Glomerular visceral epithelial cell (primary cell): ENCODE measurements at regions not wholly inside any gene's neighbourhood (a gene's known extent, or its start where the extent isn't known, plus 50 kb on each side); places are given as distances from the start of the nearest gene placed in this dataset.

Source experiments
- DNase-seq: peaks from one replicate; pipeline ENCODE4 v3.0.0-alpha.2; 2016; ENCODE audit errors: extremely low spot score

GRCh38 chr16:35732046-35732810, 2272.8 kb downstream of the TP53TG3F start:
- DNase-seq = no peak

- no peak for DNase-seq
Measured at GRCh38 chr16:35733278-35733965, 2274.0 kb downstream of the TP53TG3F start.

- no peak for DNase-seq
Measured at GRCh38 chr16:35733971-35734702, 2274.7 kb downstream of the TP53TG3F start.

- DNase-seq = no peak
Measured at GRCh38 chr16:35734728-35735402, 2275.5 kb downstream of the TP53TG3F start.

GRCh38 chr16:35735403-35736251, 2276.2 kb downstream of the TP53TG3F start:
- no peak for DNase-seq

GRCh38 chr16:35736546-35736945, 2277.1 kb downstream of the TP53TG3F start:
- DNase-seq = no peak

- no peak for DNase-seq
Measured at GRCh38 chr16:35737076-35737475, 2277.7 kb downstream of the TP53TG3F start.

- no peak for DNase-seq
Measured at GRCh38 chr16:35741546-35741945, 2282.1 kb downstream of the TP53TG3F start.

- no peak for DNase-seq
Measured at GRCh38 chr16:35743101-35743692, 2283.8 kb downstream of the TP53TG3F start.

GRCh38 chr16:35744084-35744483, 2284.7 kb downstream of the TP53TG3F start:
- no peak for DNase-seq

GRCh38 chr16:35744726-35745125, 2285.3 kb downstream of the TP53TG3F start:
- DNase-seq = peak; percentile 3

- DNase-seq = no peak
Measured at GRCh38 chr16:35745191-35745590, 2285.8 kb downstream of the TP53TG3F start.

- no peak for DNase-seq
Measured at GRCh38 chr16:35745821-35746248, 2286.4 kb downstream of the TP53TG3F start.

GRCh38 chr16:35746281-35746962, 2287.0 kb downstream of the TP53TG3F start:
- no peak for DNase-seq

GRCh38 chr16:35746963-35747657, 2287.7 kb downstream of the TP53TG3F start:
- no peak for DNase-seq

- DNase-seq = no peak
Measured at GRCh38 chr16:35747658-35748455, 2288.4 kb downstream of the TP53TG3F start.

GRCh38 chr16:35748621-35749252, 2289.3 kb downstream of the TP53TG3F start:
- DNase-seq = no peak
